Ishikawa (cell line): ENCODE measurements at regions not wholly inside any gene's neighbourhood (a gene's known extent, or its start where the extent isn't known, plus 50 kb on each side); places are given as distances from the start of the nearest gene placed in this dataset.

Experiments used
- CEBPB ChIP-seq: IDR thresholded peaks from 2 replicates; pipeline ENCODE4 v1.6.1; 2012
- CREB1 ChIP-seq: IDR thresholded peaks from 2 replicates; pipeline ENCODE4 v1.6.1; 2012; ENCODE audit warnings: low read depth
- EGR1 ChIP-seq: IDR thresholded peaks from 2 replicates; pipeline ENCODE4 v1.6.1; 2012
- EP300 ChIP-seq: IDR thresholded peaks from 2 replicates; pipeline ENCODE4 v1.6.1; 2012; ENCODE audit warnings: borderline replicate concordance
- FOXM1 ChIP-seq: IDR thresholded peaks from 2 replicates; pipeline ENCODE4 v1.6.1; 2012; ENCODE audit warnings: low read depth, borderline replicate concordance
- MAX ChIP-seq: IDR thresholded peaks from 2 replicates; pipeline ENCODE4 v1.6.1; 2012
- NFIC ChIP-seq: IDR thresholded peaks from 2 replicates; pipeline ENCODE4 v1.6.1; 2012
- RAD21 ChIP-seq: IDR thresholded peaks from 2 replicates; pipeline ENCODE4 v1.6.1; 2012; ENCODE audit warnings: low read depth
- TAF1 ChIP-seq: IDR thresholded peaks from 2 replicates; pipeline ENCODE4 v1.6.1; 2012; ENCODE audit warnings: low read depth, mild to moderate bottlenecking
- TCF12 ChIP-seq: IDR thresholded peaks from 2 replicates; pipeline ENCODE4 v1.6.1; 2012; ENCODE audit warnings: low read depth
- TEAD4 ChIP-seq: IDR thresholded peaks from 2 replicates; pipeline ENCODE4 v1.6.1; 2012
- YY1 ChIP-seq: IDR thresholded peaks from 2 replicates; pipeline ENCODE4 v1.6.1; 2012; ENCODE audit warnings: low read depth
- ZBTB7A ChIP-seq: IDR thresholded peaks from 2 replicates; pipeline ENCODE4 v1.6.1; 2012; ENCODE audit warnings: low read depth
- TF ChIP-seq, protein P1 (sequence below): IDR thresholded peaks from 2 replicates; pipeline ENCODE4 v1.6.1; 2012
- TF ChIP-seq, protein P2 (sequence below): IDR thresholded peaks from 2 replicates; pipeline ENCODE4 v1.6.1; 2012; ENCODE audit warnings: low read depth, mild to moderate bottlenecking

DNA sequence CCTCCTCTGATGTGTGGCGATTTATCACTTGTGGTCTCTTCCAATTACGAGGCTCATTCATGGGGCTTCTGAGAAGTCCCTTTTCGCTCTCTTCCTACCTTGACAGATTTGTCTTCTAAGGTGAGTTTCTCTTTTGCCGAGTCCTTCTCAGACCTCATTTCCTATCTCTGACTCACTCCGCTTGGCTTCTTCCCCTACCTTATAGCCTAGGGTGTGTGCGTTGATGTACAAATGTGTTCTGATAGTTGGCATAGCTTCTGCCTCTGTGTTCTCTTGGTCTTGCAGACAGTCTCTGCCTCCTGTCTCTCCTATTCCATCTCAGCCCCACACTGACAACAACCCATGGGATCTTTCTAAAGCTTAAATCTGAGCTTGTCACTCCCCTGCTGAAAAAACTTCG, 56.9 kb upstream of the SHB start:
- no peak for TF ChIP-seq FOXM1
- TF ChIP-seq, protein P1, sequence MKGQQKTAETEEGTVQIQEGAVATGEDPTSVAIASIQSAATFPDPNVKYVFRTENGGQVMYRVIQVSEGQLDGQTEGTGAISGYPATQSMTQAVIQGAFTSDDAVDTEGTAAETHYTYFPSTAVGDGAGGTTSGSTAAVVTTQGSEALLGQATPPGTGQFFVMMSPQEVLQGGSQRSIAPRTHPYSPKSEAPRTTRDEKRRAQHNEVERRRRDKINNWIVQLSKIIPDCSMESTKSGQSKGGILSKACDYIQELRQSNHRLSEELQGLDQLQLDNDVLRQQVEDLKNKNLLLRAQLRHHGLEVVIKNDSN = no peak
- TF ChIP-seq, protein P2, sequence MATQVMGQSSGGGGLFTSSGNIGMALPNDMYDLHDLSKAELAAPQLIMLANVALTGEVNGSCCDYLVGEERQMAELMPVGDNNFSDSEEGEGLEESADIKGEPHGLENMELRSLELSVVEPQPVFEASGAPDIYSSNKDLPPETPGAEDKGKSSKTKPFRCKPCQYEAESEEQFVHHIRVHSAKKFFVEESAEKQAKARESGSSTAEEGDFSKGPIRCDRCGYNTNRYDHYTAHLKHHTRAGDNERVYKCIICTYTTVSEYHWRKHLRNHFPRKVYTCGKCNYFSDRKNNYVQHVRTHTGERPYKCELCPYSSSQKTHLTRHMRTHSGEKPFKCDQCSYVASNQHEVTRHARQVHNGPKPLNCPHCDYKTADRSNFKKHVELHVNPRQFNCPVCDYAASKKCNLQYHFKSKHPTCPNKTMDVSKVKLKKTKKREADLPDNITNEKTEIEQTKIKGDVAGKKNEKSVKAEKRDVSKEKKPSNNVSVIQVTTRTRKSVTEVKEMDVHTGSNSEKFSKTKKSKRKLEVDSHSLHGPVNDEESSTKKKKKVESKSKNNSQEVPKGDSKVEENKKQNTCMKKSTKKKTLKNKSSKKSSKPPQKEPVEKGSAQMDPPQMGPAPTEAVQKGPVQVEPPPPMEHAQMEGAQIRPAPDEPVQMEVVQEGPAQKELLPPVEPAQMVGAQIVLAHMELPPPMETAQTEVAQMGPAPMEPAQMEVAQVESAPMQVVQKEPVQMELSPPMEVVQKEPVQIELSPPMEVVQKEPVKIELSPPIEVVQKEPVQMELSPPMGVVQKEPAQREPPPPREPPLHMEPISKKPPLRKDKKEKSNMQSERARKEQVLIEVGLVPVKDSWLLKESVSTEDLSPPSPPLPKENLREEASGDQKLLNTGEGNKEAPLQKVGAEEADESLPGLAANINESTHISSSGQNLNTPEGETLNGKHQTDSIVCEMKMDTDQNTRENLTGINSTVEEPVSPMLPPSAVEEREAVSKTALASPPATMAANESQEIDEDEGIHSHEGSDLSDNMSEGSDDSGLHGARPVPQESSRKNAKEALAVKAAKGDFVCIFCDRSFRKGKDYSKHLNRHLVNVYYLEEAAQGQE = no peak

GRCh38 chr9:38120961-38121360, 51.9 kb upstream of the SHB start:
- no peak for TF ChIP-seq FOXM1
- no peak for TF ChIP-seq RAD21
- TF ChIP-seq YY1 = no peak
- TF ChIP-seq NFIC = no peak
- no peak for TF ChIP-seq TAF1
- TF ChIP-seq EP300 = no peak
- no peak for TF ChIP-seq CREB1
- no peak for TF ChIP-seq TEAD4
- no peak for TF ChIP-seq MAX
- TF ChIP-seq CEBPB = no peak
- TF ChIP-seq, protein P2 = no peak
- TF ChIP-seq TCF12 = no peak
- TF ChIP-seq, protein P1 = no peak

DNA sequence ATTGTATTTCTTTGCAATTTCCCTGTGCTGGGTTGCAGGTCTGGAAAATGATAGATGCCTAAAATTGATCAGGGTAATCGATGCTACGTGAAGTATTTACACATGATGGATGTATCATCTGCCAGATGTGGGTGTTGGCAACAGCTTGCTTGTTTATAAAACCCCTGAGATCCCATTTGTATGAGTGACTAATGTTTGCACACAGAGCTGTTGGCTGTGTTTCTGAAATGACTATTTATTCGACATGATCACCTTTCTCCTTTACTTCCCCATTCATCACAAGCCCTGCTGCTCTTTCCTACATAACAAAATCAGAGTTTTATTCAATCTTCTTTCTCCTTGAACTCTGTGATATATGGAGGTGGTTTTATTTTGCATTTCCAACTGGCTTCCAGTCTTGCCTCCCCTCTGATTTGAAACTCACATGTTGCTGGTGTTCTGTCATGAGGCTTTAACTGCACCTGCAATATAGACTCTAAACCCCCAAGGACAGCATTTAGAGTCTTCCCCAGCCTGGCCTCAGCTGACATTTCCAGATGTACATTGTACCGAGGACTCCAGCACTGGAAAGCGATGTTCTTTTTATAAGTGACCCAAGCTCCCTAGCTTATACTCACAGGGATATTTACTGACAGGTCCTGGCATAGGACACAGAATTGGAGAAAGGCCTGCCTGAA, 50.7 kb upstream of the SHB start:
- TF ChIP-seq, protein P2 = no peak
- TF ChIP-seq FOXM1 (no peak), YY1 (no peak), EP300 (no peak), EGR1 (no peak), CEBPB (no peak), RAD21 (no peak), TEAD4 (no peak), MAX (no peak)
- TF ChIP-seq, protein P1 = no peak

- TF ChIP-seq EGR1 (no peak), RAD21 (no peak), CEBPB (no peak), ZBTB7A (no peak), FOXM1 (no peak), TEAD4 (no peak), EP300 (no peak), TCF12 (no peak), NFIC (no peak), MAX (no peak), CREB1 (no peak), YY1 (no peak), TAF1 (no peak)
- TF ChIP-seq, protein P2 = no peak
- TF ChIP-seq, protein P1 = no peak
Observed at GRCh38 chr9:38118862-38119438, 49.9 kb upstream of the SHB start.
